Aorta (tissue), 5 donors: ENCODE measurements at regions not wholly inside any gene's neighbourhood (a gene's known extent, or its start where the extent isn't known, plus 50 kb on each side); places are given as distances from the start of the nearest gene placed in this dataset.

Experiments used
- ATAC-seq: fragments of 200-7000 bp; cut with Tn5 transposase; one replicate; pipeline ENCODE4 v1.9.1; 2022; ENCODE audit warnings: moderate library complexity; ENCODE audit not compliant: low FRiP score
- DNase-seq, 2 donors: peaks; one replicate each; pipeline ENCODE4 v3.0.0-alpha.2; 2020
- H3K27ac ChIP-seq, 2 donors: one replicate each; pipeline ENCODE4 v1.5.1; 2013; ENCODE audit warnings: low read length in 2 of 2, mild to moderate bottlenecking in 2 of 2, moderate library complexity in 2 of 2, control low read depth in 1 of 2, inconsistent platforms in 1 of 2, low read depth in 1 of 2
- H3K27me3 ChIP-seq, 2 donors: one replicate each; pipeline ENCODE4 v1.6.1; 2013; ENCODE audit warnings: control low read depth in 1 of 2, low read length in 1 of 2, mild to moderate bottlenecking in 1 of 2, moderate library complexity in 1 of 2; ENCODE audit not compliant: insufficient read depth in 2 of 2, control insufficient read depth in 1 of 2
- H3K36me3 ChIP-seq, 2 donors: one replicate each; pipeline ENCODE4 v1.6.1; 2013; ENCODE audit warnings: control low read depth in 1 of 2, low read length in 1 of 2, mild to moderate bottlenecking in 1 of 2; ENCODE audit not compliant: insufficient read depth in 2 of 2, control insufficient read depth in 1 of 2
- H3K4me1 ChIP-seq, 2 donors: one replicate each; pipeline ENCODE4 v1.6.1; 2013; ENCODE audit warnings: low read length in 2 of 2, control low read depth in 1 of 2, mild to moderate bottlenecking in 1 of 2, moderate library complexity in 1 of 2; ENCODE audit not compliant: insufficient read depth in 2 of 2, control insufficient read depth in 1 of 2
- H3K4me3 ChIP-seq, 2 donors: one replicate each; pipeline ENCODE4 v1.5.1; 2013; ENCODE audit warnings: low read length in 2 of 2, control low read depth in 1 of 2, mild to moderate bottlenecking in 1 of 2
- H3K9me3 ChIP-seq: one replicate; pipeline ENCODE4 v1.6.1; 2013; ENCODE audit warnings: mild to moderate bottlenecking, low read length; ENCODE audit not compliant: control insufficient read depth
- WGBS, 2 donors: extraction: QIAGEN DNeasy Blood & Tissue Kit; methylation state at CpG; one replicate each; pipeline ENCODE4 v1.1.7; 2013; 5-methylcytosine and 5-hydroxymethylcytosine counted together
- intact Hi-C, 2 donors: fragments of 100-400 bp; cut with DNase I; formaldehyde crosslinking; loops; one replicate each; pipeline versions ENCODE4 v1.14.2 to v1.15.0; 2022
- donor health status: healthy with polysubstance abuse.
- donor health status: Bipolar disorder and iron deficiency.
- donor health status: DM: no; HTN: no; CAD: no.
- donor health status: DM: no; HTN: no; CAD: no.
- donor health status: DM: yes; HTN: yes; CAD: no.

DNA sequence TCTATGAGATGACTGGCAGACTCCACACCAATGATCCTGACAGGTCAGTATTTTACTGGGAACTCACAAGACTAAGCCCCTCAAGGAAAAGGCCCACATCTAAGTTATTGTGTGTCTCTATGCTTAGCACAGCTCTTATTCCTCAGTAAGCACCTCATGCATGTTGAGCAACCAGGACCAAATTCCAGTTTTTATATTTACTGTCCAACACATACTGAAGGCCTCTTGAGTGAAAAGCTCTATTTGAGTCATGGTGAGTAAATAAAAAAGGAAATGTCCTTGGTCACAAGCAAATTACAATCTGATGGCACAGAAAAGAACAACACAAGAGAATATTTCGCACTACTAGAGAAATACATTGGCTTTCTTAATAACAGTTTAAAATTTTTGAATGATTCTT is 87.9 kb upstream of the ETAA1 start:
- intact Hi-C loops, result no loop called here
- 88 to 93% methylated on average over 1 of the region's 1 CpG for WGBS, 2 donors

DNA sequence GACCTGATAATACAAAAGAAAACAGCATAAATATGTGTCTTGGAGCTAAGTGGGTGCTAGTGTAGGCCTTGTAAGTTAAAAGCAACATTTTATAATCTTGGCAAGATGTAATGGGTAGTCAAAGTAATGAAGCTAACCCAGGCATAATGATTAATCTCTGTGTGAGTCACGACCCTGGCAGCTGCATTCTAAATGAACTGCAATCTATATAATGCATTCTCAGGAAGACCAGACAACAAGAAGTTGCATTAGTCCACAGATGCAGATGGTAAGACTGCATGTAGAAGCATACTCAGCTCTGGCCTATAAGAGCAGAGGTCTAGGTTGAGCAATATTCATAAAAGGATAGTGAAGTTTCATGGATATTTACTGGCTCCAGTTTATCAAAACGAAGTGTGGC is 85.6 kb upstream of the ETAA1 start:
- ATAC-seq, result no peak
- H3K4me3 ChIP-seq, result no peak overlapping the region
- no peaks in the 10 kb centered on the region for H3K36me3 ChIP-seq
- H3K4me1 ChIP-seq, result no peaks in the 10 kb centered on the region
- intact Hi-C loops, result no loop called here
- no peak overlapping the region for H3K27ac ChIP-seq
- no peak for DNase-seq
- no peaks in the 10 kb centered on the region for H3K27me3 ChIP-seq
- 1 to 9% methylated on average over 2 of the region's 2 CpGs for WGBS, 2 donors
- no peaks in the 10 kb centered on the region for H3K9me3 ChIP-seq

More for the DNA sequence above, 87.9 kb upstream of the ETAA1 start:
- no peaks in the 10 kb centered on the region for H3K4me1 ChIP-seq
- H3K4me3 ChIP-seq, result no peak overlapping the region
- DNase-seq, result no peak
- H3K36me3 ChIP-seq, result no peaks in the 10 kb centered on the region
- H3K27ac ChIP-seq, result no peak overlapping the region
- no peak for ATAC-seq
- no peaks in the 10 kb centered on the region for H3K27me3 ChIP-seq
- no peaks in the 10 kb centered on the region for H3K9me3 ChIP-seq

DNA sequence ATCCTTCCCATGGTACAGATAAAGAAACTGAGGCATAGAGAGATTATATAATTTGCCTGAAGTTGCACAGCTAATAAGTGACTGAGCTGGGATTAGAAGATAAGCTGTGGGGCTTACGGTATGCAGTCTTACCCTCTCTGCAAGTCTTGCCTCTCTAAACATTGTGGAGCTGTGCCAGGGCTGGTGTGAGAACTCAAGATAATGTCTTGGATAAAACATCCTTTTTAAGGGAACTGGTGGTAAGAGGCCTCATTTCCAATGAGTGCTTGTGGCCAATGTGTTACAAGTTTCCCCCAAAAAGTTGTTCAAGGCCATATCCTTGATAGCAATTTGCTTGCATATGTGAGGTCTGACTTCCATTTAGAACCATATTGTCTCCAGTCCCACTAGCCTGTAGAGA is 84.3 kb upstream of the ETAA1 start:
- WGBS, 2 donors, result 84 to 88% methylated on average over 1 of the region's 1 CpG

DNA sequence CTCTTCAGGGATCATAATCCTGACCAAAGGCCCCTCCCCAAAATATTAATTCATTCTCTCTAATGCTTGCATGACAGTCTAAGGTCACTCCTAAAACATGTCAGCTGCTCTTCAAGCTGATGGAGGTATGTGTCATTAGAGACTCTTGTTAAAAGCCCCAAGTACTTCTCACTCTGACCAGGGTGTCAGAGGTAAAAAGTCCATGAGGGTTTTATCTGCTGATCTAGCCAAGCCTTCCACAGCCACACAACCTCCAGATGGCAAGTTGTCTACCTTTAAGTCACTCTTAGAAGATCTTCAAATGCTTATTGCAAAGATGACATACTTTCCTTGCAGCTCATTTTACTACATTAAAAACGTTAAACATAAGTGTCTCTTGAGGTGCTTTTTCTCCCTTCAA is 83.6 kb upstream of the ETAA1 start:
- no peak overlapping the region for H3K4me3 ChIP-seq
- H3K27ac ChIP-seq, result no peak overlapping the region
- ATAC-seq, result no peak
- no peak for DNase-seq
- H3K36me3 ChIP-seq, result no peaks in the 10 kb centered on the region
- no peaks in the 10 kb centered on the region for H3K27me3 ChIP-seq
- H3K4me1 ChIP-seq, result no peaks in the 10 kb centered on the region
- intact Hi-C loops, result no loop called here
- WGBS, 2 donors, result 72 to 79% methylated on average over 1 of the region's 1 CpG
- no peaks in the 10 kb centered on the region for H3K9me3 ChIP-seq

More for the DNA sequence above, 84.3 kb upstream of the ETAA1 start:
- ATAC-seq, result no peak
- Histone ChIP-seq H3K27ac (no peak overlapping the region), H3K4me1 (no peaks in the 10 kb centered on the region), H3K4me3 (no peak overlapping the region), H3K27me3 (no peaks in the 10 kb centered on the region), H3K9me3 (no peaks in the 10 kb centered on the region), H3K36me3 (no peaks in the 10 kb centered on the region)
- intact Hi-C loops, result no loop called here
- DNase-seq, result no peak

DNA sequence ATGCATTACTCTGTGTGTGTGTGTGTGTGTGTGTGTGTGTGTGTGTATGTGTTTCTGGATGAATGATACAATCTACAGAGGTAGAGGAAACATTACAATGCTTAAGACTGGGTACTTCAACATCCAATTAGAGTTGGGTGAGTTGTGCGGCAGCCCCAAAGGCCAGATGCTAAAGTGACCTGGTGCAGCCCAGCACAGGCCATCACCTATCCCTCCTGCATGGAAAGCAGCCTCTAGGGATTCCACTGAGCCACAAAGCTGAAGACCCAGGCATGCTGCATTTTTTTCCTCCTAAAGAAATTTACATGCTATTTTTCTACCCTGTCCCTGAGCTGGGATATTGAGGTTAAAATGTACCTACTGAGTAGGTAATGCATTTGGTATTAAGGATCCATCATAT is 79.1 kb upstream of the ETAA1 start:
- WGBS, 2 donors, result 98 to 100% methylated on average over 1 of the region's 1 CpG
- DNase-seq (no peak), ATAC-seq (no peak)
- Histone ChIP-seq H3K27ac (no peak overlapping the region), H3K4me1 (no peaks in the 10 kb centered on the region), H3K27me3 (no peaks in the 10 kb centered on the region), H3K36me3 (no peaks in the 10 kb centered on the region), H3K4me3 (no peak overlapping the region), H3K9me3 (no peaks in the 10 kb centered on the region)
- intact Hi-C loops, result loop anchor here in 1 of 2 donors (5.0 kb wide), 1 partner anchor 61 kb away; no protein-coding TSS in a partner anchor

DNA sequence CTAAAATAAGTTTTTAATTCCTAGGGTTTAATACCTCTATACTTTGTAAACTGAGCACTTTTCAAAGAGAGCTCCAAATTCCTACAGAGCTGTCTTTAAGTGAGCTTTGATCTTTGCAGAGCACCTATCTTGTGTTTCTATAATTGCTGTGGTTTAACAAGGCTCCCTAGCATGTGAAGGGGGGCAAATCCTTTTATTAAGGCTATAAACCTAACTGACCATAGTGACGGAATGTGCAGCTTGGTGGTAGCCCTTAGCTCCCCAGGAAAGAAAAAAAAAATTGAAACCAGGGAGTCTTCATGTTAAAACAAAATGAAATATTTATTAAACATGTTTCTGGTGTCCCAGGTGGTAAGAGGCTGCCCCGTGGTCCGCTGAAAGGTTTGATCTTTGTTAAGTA is 78.6 kb upstream of the ETAA1 start:
- Histone ChIP-seq H3K36me3 (no peaks in the 10 kb centered on the region), H3K9me3 (no peaks in the 10 kb centered on the region), H3K4me3 (no peak overlapping the region), H3K4me1 (no peaks in the 10 kb centered on the region), H3K27me3 (no peaks in the 10 kb centered on the region), H3K27ac (no peak overlapping the region)
- WGBS, 2 donors, result 93 to 95% methylated on average over 3 of the region's 3 CpGs
- ATAC-seq, result no peak
- DNase-seq, result no peak
- intact Hi-C loops, result loop anchor here in 1 of 2 donors (5.0 kb wide), 1 partner anchor 61 kb away; no protein-coding TSS in a partner anchor

DNA sequence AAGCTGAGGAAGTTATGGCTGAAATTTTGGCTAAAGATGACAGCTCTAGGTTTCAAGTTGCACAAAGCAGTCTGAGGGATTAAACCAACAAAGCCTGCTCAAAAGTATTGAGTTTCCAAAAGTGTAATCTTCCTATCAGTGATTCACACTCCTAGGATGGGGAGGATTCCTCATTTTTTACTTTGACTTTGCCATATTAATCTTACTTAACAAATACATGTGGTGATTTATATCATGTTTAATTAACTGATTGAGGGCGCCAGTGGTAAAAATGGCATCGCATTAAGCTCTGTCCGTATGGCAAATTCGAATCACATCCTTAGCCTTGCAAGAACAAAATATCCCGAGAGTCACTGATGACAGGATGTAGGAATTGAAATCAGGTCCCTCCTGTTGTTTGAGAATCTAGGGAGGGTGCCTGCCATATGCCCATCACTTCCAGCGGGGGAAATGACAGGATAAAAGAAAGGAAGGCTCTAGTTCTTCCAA is 78.1 kb upstream of the ETAA1 start:
- intact Hi-C loops, result loop anchor here in 1 of 2 donors (5.0 kb wide), 1 partner anchor 62 kb away; no protein-coding TSS in a partner anchor
- Histone ChIP-seq H3K9me3 (no peaks in the 10 kb centered on the region), H3K27ac (no peak overlapping the region), H3K4me3 (no peak overlapping the region), H3K36me3 (no peaks in the 10 kb centered on the region), H3K4me1 (no peaks in the 10 kb centered on the region), H3K27me3 (no peaks in the 10 kb centered on the region)
- ATAC-seq (no peak), DNase-seq (no peak)
- WGBS, 2 donors, result 92 to 94% methylated on average over 6 of the region's 6 CpGs

DNA sequence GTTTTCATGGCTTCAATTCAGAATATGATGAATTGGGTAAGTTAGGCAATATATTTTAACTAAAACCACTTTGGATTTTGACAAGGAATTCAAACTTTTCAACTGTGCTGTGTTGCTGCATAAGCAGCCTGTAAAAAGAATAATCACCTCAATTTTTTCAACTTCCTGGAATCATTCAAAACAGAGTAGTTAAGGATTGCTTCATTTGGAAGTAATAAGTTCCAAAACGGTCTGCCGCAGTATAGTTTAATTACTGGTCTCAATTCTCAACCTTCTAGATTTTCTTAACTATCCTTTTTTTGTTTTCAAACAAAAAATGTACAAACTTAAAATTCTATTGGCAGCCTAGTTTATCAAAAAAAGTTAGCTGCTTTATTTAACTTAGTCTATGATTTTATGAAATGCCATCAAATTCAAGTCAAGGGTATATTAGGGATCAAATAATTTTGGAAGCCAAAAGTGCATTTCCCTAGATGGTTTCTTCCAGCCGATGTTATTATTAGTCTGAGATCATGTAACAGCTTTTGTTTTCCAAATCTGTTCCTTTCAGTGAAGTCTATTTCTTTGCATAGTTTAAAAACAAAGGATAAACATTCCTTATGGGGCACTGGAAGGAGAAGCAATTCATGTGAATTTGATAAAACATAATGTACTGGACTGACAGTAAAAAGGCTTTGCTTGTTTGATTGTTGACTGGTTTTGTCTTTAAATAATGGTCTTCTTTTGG is 76.1 kb upstream of the ETAA1 start:
- Histone ChIP-seq H3K9me3 (no peaks in the 10 kb centered on the region), H3K4me1 (no peaks in the 10 kb centered on the region), H3K27ac (no peak overlapping the region), H3K36me3 (no peaks in the 10 kb centered on the region), H3K27me3 (no peaks in the 10 kb centered on the region), H3K4me3 (no peak overlapping the region)
- DNase-seq (no peak), ATAC-seq (no peak)
- 8 to 15% methylated on average over 3 of the region's 3 CpGs for WGBS, 2 donors
- intact Hi-C loops, result loop anchor here (5.0 to 10.0 kb wide), 7 partner anchors 476 to 896 kb away; no protein-coding TSS in a partner anchor

DNA sequence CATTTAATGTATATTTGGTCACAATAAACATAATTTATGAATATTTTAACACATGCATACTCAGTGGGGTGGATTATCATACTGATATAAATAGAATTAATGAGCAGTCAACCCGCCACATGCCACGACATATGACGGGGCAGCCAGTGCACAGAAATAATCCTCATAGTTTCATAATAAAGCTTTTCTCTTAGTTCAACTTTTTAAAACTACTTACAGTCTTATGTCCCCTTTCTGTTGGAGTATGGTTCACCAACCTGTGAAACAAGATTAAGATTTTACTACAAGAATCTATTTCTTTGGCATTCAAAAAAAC is 75.6 kb upstream of the ETAA1 start:
- H3K36me3 ChIP-seq, result no peaks in the 10 kb centered on the region
- intact Hi-C loops, result loop anchor here (5.0 to 10.0 kb wide), 7 partner anchors 477 to 897 kb away; no protein-coding TSS in a partner anchor
- no peaks in the 10 kb centered on the region for H3K27me3 ChIP-seq
- no peak overlapping the region for H3K27ac ChIP-seq
- ATAC-seq, result no peak
- H3K4me1 ChIP-seq, result no peaks in the 10 kb centered on the region
- no peak overlapping the region for H3K4me3 ChIP-seq
- no peak for DNase-seq
- 12 to 22% methylated on average over 3 of the region's 3 CpGs for WGBS, 2 donors
- H3K9me3 ChIP-seq, result no peaks in the 10 kb centered on the region
